RWPE2 (cell line): ENCODE measurements at regions not wholly inside any gene's neighbourhood (a gene's known extent, or its start where the extent isn't known, plus 50 kb on each side); places are given as distances from the start of the nearest gene placed in this dataset.
A peak's percentile ranks its signal among the peaks of the same experiment; 100 is the strongest.

Experiments
- ATAC-seq: fragments of 200-7000 bp; cut with Tn5 transposase; 3 replicates; pipeline ENCODE4 v1.9.1; 2021; ENCODE audit warnings: low read depth
- DNase-seq: peaks from one replicate; pipeline ENCODE4 v3.0.0-alpha.2; 2020; ENCODE audit warnings: low spot score
- H3K27ac ChIP-seq: fragments of 450-650 bp; 2 replicates; pipeline ENCODE4 v1.5.1; 2017; ENCODE audit warnings: mild to moderate bottlenecking; ENCODE audit not compliant: poor library complexity, severe bottlenecking
- H3K27me3 ChIP-seq: fragments of 250-450 bp; sonication (Bioruptor Pico); 2 replicates; pipeline ENCODE4 v1.5.1; 2021; ENCODE audit warnings: mild to moderate bottlenecking, moderate library complexity; ENCODE audit not compliant: insufficient read depth, poor library complexity, severe bottlenecking
- H3K36me3 ChIP-seq: fragments of 250-450 bp; sonication (Bioruptor Pico); 2 replicates; pipeline ENCODE4 v1.5.1; 2020; ENCODE audit warnings: low read depth, mild to moderate bottlenecking, moderate library complexity
- H3K4me1 ChIP-seq: fragments of 250-450 bp; sonication (Bioruptor Pico); 2 replicates; pipeline ENCODE4 v1.5.1; 2021; ENCODE audit warnings: mild to moderate bottlenecking, moderate library complexity; ENCODE audit not compliant: insufficient read depth, poor library complexity, severe bottlenecking
- H3K4me3 ChIP-seq: fragments of 250-450 bp; sonication (Bioruptor Pico); 2 replicates; pipeline ENCODE4 v1.5.1; 2021; ENCODE audit warnings: mild to moderate bottlenecking, moderate library complexity; ENCODE audit not compliant: severe bottlenecking
- H3K9me3 ChIP-seq: fragments of 250-450 bp; sonication (Bioruptor Pico); 2 replicates; pipeline ENCODE4 v1.5.1; 2021; ENCODE audit warnings: mild to moderate bottlenecking, moderate library complexity; ENCODE audit not compliant: severe bottlenecking
- TF ChIP-seq, protein P1 (sequence below): fragments of 450-650 bp; IDR thresholded peaks from one replicate; pipeline ENCODE4 v1.5.1; 2017; ENCODE audit warnings: mild to moderate bottlenecking, moderate library complexity; ENCODE audit not compliant: poor library complexity, severe bottlenecking

DNA sequence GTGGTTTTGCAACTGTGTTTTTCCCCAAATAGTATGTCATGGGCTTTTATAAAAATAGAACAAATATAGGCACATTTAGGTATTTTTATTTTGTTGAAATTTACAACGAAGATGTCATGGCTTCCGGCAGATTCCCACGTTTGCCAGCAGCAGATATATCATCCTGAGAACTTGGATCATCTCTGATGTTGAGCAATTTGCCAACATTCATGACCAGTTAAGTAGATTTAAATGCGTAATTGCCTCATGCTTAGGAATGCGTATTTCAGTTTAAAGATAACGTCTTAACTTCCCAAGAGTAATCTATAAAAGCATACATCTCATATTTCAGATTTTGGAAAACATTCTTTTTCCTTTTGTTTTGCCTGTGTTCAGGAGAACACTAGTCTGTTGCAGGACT is 457.8 kb downstream of the QKI start:
- H3K27me3 ChIP-seq, result no peaks in the 10 kb centered on the region
- peak overlapping the region; percentile 29 for H3K27ac ChIP-seq
- no peak overlapping the region for H3K4me3 ChIP-seq
- no peaks in the 10 kb centered on the region for H3K36me3 ChIP-seq
- TF ChIP-seq, protein P1, sequence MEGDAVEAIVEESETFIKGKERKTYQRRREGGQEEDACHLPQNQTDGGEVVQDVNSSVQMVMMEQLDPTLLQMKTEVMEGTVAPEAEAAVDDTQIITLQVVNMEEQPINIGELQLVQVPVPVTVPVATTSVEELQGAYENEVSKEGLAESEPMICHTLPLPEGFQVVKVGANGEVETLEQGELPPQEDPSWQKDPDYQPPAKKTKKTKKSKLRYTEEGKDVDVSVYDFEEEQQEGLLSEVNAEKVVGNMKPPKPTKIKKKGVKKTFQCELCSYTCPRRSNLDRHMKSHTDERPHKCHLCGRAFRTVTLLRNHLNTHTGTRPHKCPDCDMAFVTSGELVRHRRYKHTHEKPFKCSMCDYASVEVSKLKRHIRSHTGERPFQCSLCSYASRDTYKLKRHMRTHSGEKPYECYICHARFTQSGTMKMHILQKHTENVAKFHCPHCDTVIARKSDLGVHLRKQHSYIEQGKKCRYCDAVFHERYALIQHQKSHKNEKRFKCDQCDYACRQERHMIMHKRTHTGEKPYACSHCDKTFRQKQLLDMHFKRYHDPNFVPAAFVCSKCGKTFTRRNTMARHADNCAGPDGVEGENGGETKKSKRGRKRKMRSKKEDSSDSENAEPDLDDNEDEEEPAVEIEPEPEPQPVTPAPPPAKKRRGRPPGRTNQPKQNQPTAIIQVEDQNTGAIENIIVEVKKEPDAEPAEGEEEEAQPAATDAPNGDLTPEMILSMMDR, result no peak
- no peak for DNase-seq
- ATAC-seq, result peak; percentile 70
- peaks cover 5% of the 10 kb centered on the region for H3K4me1 ChIP-seq
- H3K9me3 ChIP-seq, result no peaks in the 10 kb centered on the region

GRCh38 chr6:163871616-163872015 is 457.1 kb downstream of the QKI start:
- Histone ChIP-seq H3K4me3 (no peak overlapping the region), H3K4me1 (peaks cover 5% of the 10 kb centered on the region), H3K36me3 (no peaks in the 10 kb centered on the region), H3K27ac (no peak overlapping the region), H3K27me3 (no peaks in the 10 kb centered on the region), H3K9me3 (no peaks in the 10 kb centered on the region)
- no peak for ATAC-seq
- no peak for DNase-seq
- TF ChIP-seq, protein P1, result no peak

GRCh38 chr6:163867518-163868292 is 453.2 kb downstream of the QKI start:
- H3K36me3 ChIP-seq, result no peaks in the 10 kb centered on the region
- TF ChIP-seq, protein P1, result no peak
- H3K27ac ChIP-seq, result no peak overlapping the region
- ATAC-seq, result no peak
- H3K9me3 ChIP-seq, result no peaks in the 10 kb centered on the region
- H3K4me1 ChIP-seq, result peaks cover 2% of the 10 kb centered on the region
- no peak for DNase-seq
- H3K27me3 ChIP-seq, result no peaks in the 10 kb centered on the region
- H3K4me3 ChIP-seq, result no peak overlapping the region

- TF ChIP-seq, protein P1, result no peak
- Histone ChIP-seq H3K4me3 (no peak overlapping the region), H3K27me3 (no peaks in the 10 kb centered on the region), H3K4me1 (no peaks in the 10 kb centered on the region), H3K9me3 (no peaks in the 10 kb centered on the region), H3K36me3 (no peaks in the 10 kb centered on the region), H3K27ac (no peak overlapping the region)
- DNase-seq, result no peak
- ATAC-seq, result no peak
Observed at GRCh38 chr6:163866192-163866591, 451.7 kb downstream of the QKI start.

- Histone ChIP-seq H3K4me1 (no peaks in the 10 kb centered on the region), H3K27ac (no peak overlapping the region), H3K4me3 (no peak overlapping the region), H3K9me3 (no peaks in the 10 kb centered on the region), H3K36me3 (no peaks in the 10 kb centered on the region), H3K27me3 (no peaks in the 10 kb centered on the region)
- ATAC-seq (no peak), DNase-seq (no peak)
- TF ChIP-seq, protein P1, result no peak
Observed at GRCh38 chr6:163863565-163863964, 449.0 kb downstream of the QKI start.
